Sigmoid colon (tissue), 4 donors: ENCODE measurements at regions not wholly inside any gene's neighbourhood (a gene's known extent, or its start where the extent isn't known, plus 50 kb on each side); places are given as distances from the start of the nearest gene placed in this dataset.

Source experiments
- CTCF ChIP-seq, 4 experiments: fragments of 450-650 bp in 3 of 4; fragments of 200-600 bp in 1 of 4; IDR thresholded peaks; one replicate each; pipeline ENCODE4 v1.5.1; 2016 to 2019; ENCODE audit warnings: antibody characterized with exemption in 4 of 4, mild to moderate bottlenecking in 3 of 4, moderate library complexity in 2 of 4
- EP300 ChIP-seq, 4 donors: sonication (generic); formaldehyde crosslinking; IDR thresholded peaks; one replicate each; pipeline ENCODE4 v1.6.1; 2017; ENCODE audit warnings: antibody characterized with exemption in 4 of 4
- POLR2A ChIP-seq, 2 donors: fragments of 450-650 bp; IDR thresholded peaks; one replicate each; pipeline ENCODE4 v1.6.1; 2016; ENCODE audit warnings: antibody characterized with exemption in 2 of 2, mild to moderate bottlenecking in 2 of 2, moderate library complexity in 2 of 2
- POLR2AphosphoS5 ChIP-seq, 4 donors: sonication (generic); formaldehyde crosslinking; IDR thresholded peaks; one replicate each; pipeline ENCODE4 v1.6.1; 2017; ENCODE audit warnings: antibody characterized with exemption in 4 of 4

GRCh38 chr2:163462993-163463392 is 272.8 kb downstream of the FIGN start:
- TF ChIP-seq CTCF (IDR thresholded peaks at IDR 0.05) = no peak
- TF ChIP-seq POLR2A (IDR thresholded peaks at IDR 0.05) = no peak
- no peak for TF ChIP-seq POLR2AphosphoS5 (IDR thresholded peaks at IDR 0.05)
- TF ChIP-seq EP300 (IDR thresholded peaks at IDR 0.05) = no peak
